Upper lobe of left lung (tissue), 6 donors: ENCODE measurements at regions not wholly inside any gene's neighbourhood (a gene's known extent, or its start where the extent isn't known, plus 50 kb on each side); places are given as distances from the start of the nearest gene placed in this dataset.

Source experiments
- ATAC-seq, 2 donors: fragments of 200-7000 bp; cut with Tn5 transposase; one replicate each; pipeline ENCODE4 v1.9.1; 2022; ENCODE audit warnings: mild to moderate bottlenecking in 2 of 2, moderate library complexity in 2 of 2; ENCODE audit not compliant: low FRiP score in 2 of 2
- DNase-seq, 2 donors: peaks; one replicate each; pipeline ENCODE4 v3.0.0-alpha.2; 2019 to 2020
- H3K27ac ChIP-seq, 4 donors: fragments of 200-600 bp; sonication (generic); one replicate each; pipeline ENCODE4 v1.5.1; 2016 to 2019
- H3K27me3 ChIP-seq, 4 donors: fragments of 200-600 bp; sonication (generic); one replicate each; pipeline ENCODE4 v1.5.1; 2017 to 2019
- H3K36me3 ChIP-seq, 4 donors: fragments of 200-600 bp; sonication (generic); one replicate each; pipeline ENCODE4 v1.5.1; 2016 to 2019
- H3K4me1 ChIP-seq, 4 donors: fragments of 200-600 bp; sonication (generic); one replicate each; pipeline ENCODE4 v1.5.1; 2018 to 2019
- H3K4me3 ChIP-seq, 4 donors: fragments of 200-600 bp; sonication (generic); one replicate each; pipeline ENCODE4 v1.5.1; 2017 to 2019; ENCODE audit warnings: mild to moderate bottlenecking in 2 of 4, moderate library complexity in 1 of 4
- H3K9me3 ChIP-seq, 4 donors: fragments of 200-600 bp; sonication (generic); one replicate each; pipeline ENCODE4 v1.5.1; 2018 to 2019
- CTCF ChIP-seq, 6 experiments: fragments of 450-650 bp in 4 of 6; fragments of 200-600 bp in 2 of 6; sonication (generic) in 2 of 6; IDR thresholded peaks; one replicate each; pipeline ENCODE4 v1.5.1; 2016 to 2019; ENCODE audit warnings: antibody characterized with exemption in 6 of 6
- EP300 ChIP-seq, 4 donors: sonication (generic); formaldehyde crosslinking; IDR thresholded peaks; one replicate each; pipeline ENCODE4 v1.5.1; 2017; ENCODE audit warnings: antibody characterized with exemption in 4 of 4, control low read depth in 2 of 4
- POLR2A ChIP-seq, 4 donors: fragments of 450-650 bp; IDR thresholded peaks; one replicate each; pipeline ENCODE4 v1.5.1; 2016 to 2017; ENCODE audit warnings: antibody characterized with exemption in 4 of 4, mild to moderate bottlenecking in 2 of 4
- POLR2AphosphoS5 ChIP-seq, 2 donors: sonication (generic); formaldehyde crosslinking; IDR thresholded peaks; one replicate each; pipeline ENCODE4 v1.5.1; 2017; ENCODE audit warnings: antibody characterized with exemption in 2 of 2
- WGBS, 2 donors: methylation state at CpG; one replicate each; pipeline ENCODE4 v1.1.5; 2017 to 2018; 5-methylcytosine and 5-hydroxymethylcytosine counted together
- donor health status: DM: no; HTN: no; CAD: no; lungs with moderate emphysema.
- donor health status: DM: no; HTN: yes; CAD: no; lungs with severe emphysema.

DNA sequence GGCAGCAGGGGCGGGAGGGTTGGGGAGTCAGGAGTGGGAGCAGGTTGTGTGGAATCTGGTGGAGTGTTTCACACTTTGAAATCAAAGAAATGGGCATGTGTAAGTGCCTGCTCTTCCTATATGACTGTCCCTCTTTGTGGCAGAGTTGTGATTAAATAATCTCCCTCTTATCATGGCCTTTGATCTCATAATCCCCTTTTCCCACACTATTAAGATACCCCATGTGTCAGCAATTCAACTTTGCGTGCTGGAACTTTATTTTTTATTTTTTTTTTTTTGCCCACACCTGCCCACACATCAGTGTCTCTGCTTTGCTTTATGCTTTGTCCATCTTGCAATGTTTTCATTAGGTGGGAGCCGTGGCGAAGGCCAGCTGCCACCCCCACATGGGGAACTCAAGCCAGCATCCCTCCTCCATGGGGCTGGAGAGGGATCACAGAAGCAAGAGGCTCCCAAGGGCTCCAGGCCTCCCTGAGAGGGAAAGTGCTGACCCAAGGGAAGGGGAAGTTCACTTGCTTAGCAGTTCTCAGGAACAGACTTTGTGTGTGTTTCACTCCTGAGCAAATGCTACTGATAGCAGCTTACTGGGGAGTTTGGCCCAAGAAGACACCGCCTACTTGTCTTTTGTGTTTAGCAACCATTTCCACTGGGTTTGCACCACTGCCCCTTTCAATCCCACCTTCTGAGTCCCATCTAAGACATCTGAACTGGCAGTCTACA lies 243.4 kb downstream of the BCL11A start:
- no peak for ATAC-seq
- WGBS, 2 donors = 88 to 90% methylated on average over 5 of the region's 5 CpGs
- no peak for TF ChIP-seq POLR2AphosphoS5 (IDR thresholded peaks at IDR 0.05)
- no peak for TF ChIP-seq POLR2A (IDR thresholded peaks at IDR 0.05)
- no peak for TF ChIP-seq EP300 (IDR thresholded peaks at IDR 0.05)
- TF ChIP-seq CTCF (IDR thresholded peaks at IDR 0.05) = no peak
- Histone ChIP-seq H3K9me3 (no peaks in the 10 kb centered on the region), H3K4me3 (no peak overlapping the region), H3K4me1 (no peaks in the 10 kb centered on the region), H3K27me3 (no peaks in the 10 kb centered on the region), H3K27ac (no peak overlapping the region), H3K36me3 (no peaks in the 10 kb centered on the region)
- no peak for DNase-seq

DNA sequence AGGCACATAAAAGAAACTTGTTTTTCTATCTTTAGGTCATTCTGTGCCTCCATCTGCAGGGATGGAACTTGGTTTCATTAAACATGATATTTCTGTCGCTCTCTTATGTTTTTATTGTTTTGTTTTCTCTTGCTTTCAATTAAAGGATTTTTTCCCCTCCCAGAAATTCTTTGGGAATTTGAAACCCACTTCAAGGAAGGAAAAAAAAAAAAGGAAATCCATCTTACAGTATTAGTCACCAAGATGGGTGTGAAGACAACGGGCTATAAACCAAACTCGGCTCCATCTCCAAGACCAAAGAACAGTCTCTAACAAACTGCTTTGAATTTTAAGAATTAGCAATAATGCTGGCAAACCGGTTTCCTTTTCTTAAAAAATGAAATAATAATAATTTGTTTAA lies 244.1 kb downstream of the BCL11A start:
- ATAC-seq (no peak), DNase-seq (no peak)
- no peaks in the 10 kb centered on the region for H3K36me3 ChIP-seq
- no peaks in the 10 kb centered on the region for H3K9me3 ChIP-seq
- H3K27ac ChIP-seq = no peak overlapping the region
- no peaks in the 10 kb centered on the region for H3K27me3 ChIP-seq
- H3K4me1 ChIP-seq = no peaks in the 10 kb centered on the region
- 64 to 77% methylated on average over 4 of the region's 4 CpGs for WGBS, 2 donors
- TF ChIP-seq POLR2A (IDR thresholded peaks at IDR 0.05) = no peak
- no peak for TF ChIP-seq CTCF (IDR thresholded peaks at IDR 0.05)
- TF ChIP-seq POLR2AphosphoS5 (IDR thresholded peaks at IDR 0.05) = no peak
- TF ChIP-seq EP300 (IDR thresholded peaks at IDR 0.05) = no peak
- H3K4me3 ChIP-seq = no peak overlapping the region

DNA sequence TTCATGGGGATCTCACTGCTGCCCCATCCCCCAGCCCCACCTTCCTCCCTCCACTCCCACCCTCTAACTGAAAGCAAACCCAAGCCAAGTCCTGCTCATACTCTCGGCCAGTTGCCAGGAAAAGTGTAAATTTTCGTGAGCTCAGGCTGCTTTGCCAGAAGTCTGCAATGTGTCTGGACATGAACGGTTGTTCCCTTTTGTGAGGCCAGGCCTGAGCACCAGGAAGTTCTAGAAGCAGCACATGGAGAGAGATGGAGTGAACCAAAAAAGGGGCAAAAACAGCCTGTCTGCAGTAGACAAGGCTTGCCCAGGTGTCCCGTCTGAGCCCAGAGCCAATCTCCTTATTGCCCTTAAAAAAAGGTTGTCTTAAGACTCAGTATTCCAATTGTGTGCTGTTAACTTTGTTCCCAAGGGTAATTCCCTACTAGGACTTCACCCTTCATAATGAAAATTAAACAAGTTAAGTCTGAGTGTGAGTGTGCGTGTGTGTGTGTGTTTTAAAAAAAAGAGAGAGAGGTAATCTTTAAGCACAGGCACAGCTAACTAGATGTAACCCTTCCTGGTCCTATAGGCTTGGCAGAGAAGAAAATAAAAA lies 247.1 kb downstream of the BCL11A start:
- no peak overlapping the region for H3K27ac ChIP-seq
- no peak for ATAC-seq

DNA sequence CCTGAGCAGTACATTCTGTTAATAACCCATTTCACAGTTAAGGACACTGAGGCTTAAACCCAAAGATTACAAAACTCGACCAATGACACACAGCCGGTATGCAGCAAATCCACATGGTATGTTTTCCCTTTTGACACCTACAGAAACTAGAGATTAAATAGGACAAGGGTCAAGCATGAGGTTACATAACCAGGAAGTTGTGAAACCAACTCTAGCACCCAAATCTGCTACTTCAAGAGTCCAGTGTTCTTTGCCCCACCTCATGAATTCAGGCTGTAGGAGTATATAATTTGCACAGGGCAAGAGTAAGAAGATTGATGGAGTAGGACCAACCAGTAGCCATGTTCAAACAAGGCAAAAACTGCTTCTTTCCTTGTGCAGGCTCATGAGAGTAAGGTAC lies 249.8 kb downstream of the BCL11A start:
- Histone ChIP-seq H3K9me3 (no peaks in the 10 kb centered on the region), H3K4me1 (no peaks in the 10 kb centered on the region), H3K36me3 (no peaks in the 10 kb centered on the region), H3K27me3 (no peaks in the 10 kb centered on the region), H3K4me3 (no peak overlapping the region), H3K27ac (no peak overlapping the region)
- no peak for TF ChIP-seq POLR2AphosphoS5 (IDR thresholded peaks at IDR 0.05)
- TF ChIP-seq POLR2A (IDR thresholded peaks at IDR 0.05) = no peak
- no peak for TF ChIP-seq EP300 (IDR thresholded peaks at IDR 0.05)
- no peak for TF ChIP-seq CTCF (IDR thresholded peaks at IDR 0.05)
- ATAC-seq (peak in 1 of 2 donors; percentile 33), DNase-seq (no peak)
- WGBS, 2 donors = 44 to 54% methylated on average over 2 of the region's 2 CpGs

More for the DNA sequence above, 247.1 kb downstream of the BCL11A start:
- Histone ChIP-seq H3K9me3 (no peaks in the 10 kb centered on the region), H3K27me3 (no peaks in the 10 kb centered on the region), H3K36me3 (no peaks in the 10 kb centered on the region), H3K4me3 (no peak overlapping the region), H3K4me1 (no peaks in the 10 kb centered on the region)
- no peak for DNase-seq
- no peak for TF ChIP-seq EP300 (IDR thresholded peaks at IDR 0.05)
- no peak for TF ChIP-seq POLR2AphosphoS5 (IDR thresholded peaks at IDR 0.05)
- no peak for TF ChIP-seq CTCF (IDR thresholded peaks at IDR 0.05)
- TF ChIP-seq POLR2A (IDR thresholded peaks at IDR 0.05) = no peak
- WGBS, 2 donors = 21 to 23% methylated on average over 5 of the region's 5 CpGs
